Fibroblast of skin of left biceps (primary cell): ENCODE measurements at regions not wholly inside any gene's neighbourhood (a gene's known extent, or its start where the extent isn't known, plus 50 kb on each side); places are given as distances from the start of the nearest gene placed in this dataset.

Source experiments
- DNase-seq, 2 experiments: peaks; one replicate each; pipeline ENCODE4 v3.0.0-alpha.2; 2013; ENCODE audit warnings: low read depth in 2 of 2

DNA sequence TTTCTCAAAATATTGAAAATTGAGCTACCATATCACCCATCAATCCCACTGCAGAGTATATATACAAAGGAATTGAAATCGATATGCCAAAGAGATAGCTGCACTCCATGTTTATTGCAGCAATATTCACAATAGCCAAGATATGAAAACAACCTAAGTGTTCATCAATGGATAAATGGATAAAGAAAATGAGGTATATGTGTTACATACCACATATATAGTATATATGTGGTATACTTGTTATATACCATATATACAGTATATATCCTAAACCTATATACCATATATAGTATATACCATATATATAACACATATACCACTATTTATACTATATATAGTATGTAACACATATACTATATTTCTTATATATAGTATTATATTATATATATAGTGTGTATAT lies 313.3 kb downstream of the ZNF608 start:
- DNase-seq, result no peak

DNA sequence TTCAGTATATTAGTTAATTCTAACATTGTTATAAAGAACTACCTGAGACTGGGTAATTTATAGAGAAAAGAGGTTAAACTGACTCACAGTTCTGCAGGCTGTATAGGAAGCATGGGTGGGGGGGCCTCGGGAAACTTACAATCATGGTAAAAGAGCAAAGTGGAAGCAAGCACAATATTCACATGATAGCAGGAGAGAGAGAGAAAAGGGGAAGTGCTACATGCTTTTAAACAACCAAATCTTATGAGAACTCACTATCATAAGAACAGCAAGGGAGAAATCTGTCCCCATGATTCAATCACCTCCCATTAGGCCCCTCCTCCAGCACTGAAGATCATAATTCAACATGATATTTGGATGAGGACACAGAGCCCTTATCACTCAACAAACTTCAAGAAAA lies 324.9 kb downstream of the ZNF608 start:
- no peak for DNase-seq

DNA sequence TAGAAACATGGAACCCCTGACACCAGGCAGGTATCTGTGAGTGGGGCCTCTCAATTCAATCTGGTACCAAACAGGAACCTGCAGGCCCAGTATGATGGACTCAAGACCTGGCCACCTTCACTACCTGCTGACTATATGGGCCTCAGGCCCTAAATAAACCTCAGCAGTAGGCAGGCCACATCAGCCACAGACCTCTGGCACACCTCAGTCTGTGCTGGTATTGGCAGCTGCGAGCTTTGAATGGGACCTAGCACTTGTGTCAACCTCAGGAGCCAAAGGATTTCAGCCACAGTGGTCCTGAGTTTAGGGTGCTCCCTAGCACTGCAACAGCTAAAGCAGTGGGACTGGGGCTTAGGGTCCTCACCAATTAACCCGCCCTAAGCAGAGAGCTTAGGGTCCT lies 325.5 kb downstream of the ZNF608 start:
- no peak for DNase-seq

DNA sequence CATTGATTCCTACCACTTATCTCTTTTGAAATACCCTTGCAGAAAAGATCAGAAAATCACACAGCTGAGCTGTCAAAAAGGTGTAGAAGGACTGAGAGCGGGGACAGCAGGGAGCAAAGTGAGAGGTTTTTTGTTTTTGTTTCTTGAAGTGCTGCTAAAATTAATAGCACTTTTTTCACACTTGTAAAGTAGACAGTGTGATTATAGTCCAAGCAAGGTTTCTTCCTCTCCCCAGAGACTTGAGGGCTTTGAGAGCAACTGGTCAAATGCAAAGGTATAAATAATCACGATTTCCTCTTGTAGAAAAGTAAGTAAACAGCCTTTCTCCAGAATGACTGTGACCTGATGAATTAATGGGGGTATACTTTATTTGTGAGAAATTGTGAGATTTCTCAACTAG lies 326.9 kb downstream of the ZNF608 start:
- DNase-seq, result no peak

DNA sequence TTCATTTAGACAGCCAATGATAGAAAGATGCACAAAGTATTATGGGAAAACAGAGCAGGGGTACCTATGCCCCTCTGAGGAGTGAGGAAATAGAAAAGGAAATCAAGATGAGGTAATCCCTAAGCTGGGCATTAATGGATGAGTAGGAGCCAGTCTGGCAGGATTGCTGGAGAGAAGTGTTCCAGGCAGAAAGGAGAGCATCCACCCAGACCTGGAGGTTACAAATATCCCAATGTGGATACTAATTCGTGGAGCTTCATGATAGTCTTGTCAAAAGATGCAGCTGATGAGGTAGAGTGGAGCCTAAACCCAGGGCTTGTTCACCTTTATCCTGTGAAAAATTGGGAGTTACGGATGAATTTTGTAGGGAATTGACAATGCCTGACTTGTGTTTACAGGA lies 328.0 kb downstream of the ZNF608 start:
- no peak for DNase-seq

DNA sequence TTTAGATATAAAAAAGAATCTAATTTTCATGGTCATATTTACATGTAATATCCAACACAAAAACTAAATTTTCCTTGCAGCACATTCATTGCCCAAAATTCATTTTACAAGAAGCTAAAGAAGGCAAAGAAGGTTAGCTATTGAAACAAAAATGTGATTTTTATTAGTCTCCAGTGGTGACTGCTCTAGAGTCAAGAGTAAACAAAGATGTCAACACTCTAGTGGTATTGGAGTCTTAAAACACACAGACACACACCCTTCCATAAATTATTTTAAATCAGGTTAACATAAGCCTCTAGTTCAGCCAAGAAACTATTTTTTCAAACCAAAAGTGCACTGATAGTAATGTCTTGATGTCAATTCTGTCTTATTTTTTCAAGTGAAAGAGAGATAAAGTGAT lies 329.2 kb downstream of the ZNF608 start:
- no peak for DNase-seq

DNA sequence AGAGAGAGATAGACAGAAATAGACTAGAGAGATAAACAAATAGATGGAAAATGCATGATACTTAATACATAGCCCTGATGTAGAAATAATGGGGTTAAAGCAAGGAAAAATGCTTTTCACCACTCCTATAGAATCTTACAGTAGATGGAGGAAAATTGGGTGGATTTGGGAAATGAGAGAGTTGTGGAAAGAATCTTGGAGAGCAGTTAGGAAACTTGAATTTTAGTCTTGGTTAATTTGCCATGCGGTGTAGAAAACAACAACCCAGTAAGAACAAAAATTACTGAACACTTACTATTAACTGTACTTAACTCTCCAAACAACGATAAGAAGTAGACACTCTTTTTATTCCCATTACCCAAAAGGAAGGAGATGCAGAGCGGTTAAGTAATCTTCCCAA lies 329.8 kb downstream of the ZNF608 start:
- DNase-seq, result no peak

DNA sequence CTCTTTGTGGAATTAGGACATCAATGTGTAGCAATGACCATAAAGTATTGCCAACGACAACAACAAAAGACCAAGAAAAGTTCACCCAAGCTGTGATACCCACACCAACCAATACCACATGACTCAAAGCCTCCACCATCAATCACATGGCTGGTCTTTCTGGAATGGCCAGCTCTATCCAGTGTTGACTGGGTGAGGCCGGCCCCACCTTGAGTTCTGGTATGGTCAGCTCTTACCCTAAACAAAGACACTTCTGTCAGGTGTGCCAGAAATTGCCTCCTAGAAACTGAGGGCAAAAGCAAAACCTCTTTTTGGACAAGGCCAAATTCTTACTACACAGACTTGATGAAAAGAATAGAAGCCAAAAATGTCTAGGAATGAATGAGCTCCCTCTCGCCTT lies 331.5 kb downstream of the ZNF608 start:
- DNase-seq, result no peak

DNA sequence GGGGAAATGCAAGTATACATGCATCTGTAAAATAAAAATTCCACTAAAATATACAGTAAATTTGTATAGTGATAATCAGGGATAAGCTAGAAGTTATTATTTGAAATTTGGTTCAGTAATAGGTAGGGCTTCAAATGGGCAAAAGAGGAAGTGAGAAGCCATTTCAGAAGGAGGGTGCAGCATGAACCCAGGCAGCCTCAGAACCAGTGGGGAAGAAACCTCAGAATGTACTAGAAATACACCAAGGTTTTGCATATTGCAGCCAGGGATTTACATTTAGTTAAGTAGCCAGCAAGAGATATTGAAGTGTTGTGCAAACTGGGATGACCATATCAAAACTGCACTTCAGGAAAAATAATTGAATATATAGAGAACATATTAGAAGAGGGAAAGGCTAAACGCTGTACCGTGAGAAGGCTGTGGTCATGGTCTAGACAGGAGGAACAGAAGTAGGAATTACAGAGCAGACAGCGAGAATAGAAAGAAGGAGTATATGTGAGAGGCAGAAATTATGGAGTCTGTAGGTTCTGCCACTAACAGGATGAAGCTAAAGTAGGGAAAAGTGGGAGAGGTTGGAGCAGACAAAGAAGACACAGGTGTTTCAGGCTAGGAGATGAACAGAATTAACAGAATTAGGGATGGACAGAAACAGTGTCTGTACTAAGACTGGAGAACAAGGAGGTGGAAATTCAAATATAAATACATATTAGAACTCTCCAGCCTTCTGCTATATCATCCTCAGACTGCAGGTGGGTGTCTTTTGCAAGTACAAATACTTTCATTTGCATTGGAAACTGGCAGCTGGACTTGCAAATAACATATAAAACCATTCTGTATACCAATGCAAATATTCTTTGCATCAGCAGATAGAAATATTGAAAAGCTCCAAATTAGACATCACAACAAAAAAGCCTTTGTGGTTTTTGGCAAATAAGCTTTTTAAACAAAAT lies 335.6 kb downstream of the ZNF608 start:
- DNase-seq, result no peak

DNA sequence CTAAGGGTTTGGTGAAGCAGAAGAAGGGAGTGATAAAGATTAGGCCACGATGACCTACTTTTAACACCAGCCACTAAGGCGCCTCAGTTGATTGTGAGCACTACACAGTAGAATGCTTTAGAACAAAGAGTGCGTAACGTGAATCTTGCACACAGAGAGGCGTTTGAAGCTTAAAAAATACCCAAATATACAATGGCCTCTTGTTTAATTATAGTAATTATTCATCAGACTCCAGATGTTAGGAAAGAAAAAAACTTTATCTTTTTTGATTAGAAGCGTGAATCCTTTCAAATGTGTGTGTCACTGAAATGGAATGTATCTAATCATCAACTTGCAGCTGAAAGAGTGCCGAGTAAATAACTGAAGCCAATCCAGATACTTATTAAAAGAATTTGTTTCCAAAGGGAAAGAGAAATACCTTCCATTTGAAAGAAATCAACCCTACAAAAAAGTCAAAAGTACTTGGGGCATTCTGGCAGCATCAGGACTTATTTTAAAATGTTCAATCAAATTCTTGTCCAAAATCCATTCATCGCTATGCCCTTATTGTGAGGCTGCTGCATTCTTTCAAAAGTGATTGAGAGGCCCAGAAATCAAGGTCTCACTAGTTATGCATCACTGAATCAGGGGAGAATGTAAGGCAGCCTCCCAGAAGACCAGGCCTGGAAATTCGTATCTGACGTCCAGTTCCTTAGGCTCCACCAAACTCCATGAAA lies 337.5 kb downstream of the ZNF608 start:
- peak in 1 of 2 experiments; percentile 16 for DNase-seq

DNA sequence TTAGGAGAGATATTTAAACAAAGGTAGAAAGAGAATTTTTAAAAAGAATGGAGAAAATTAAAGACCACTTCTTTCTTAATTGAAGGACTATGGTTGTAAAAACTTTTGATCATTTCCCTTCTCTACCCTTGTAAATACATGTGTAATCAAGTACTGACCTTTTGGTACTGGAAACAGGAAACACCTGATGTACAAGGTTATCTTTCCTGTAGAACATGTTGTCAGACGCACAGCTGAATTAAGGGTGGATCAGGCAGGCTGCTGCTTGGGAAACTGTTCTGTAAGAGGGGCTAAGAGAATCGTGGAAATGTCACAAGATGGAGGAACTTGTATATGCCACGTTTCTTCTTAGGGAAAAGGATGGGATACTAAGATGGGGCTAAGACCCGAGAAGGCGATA lies 341.6 kb downstream of the ZNF608 start:
- no peak for DNase-seq

DNA sequence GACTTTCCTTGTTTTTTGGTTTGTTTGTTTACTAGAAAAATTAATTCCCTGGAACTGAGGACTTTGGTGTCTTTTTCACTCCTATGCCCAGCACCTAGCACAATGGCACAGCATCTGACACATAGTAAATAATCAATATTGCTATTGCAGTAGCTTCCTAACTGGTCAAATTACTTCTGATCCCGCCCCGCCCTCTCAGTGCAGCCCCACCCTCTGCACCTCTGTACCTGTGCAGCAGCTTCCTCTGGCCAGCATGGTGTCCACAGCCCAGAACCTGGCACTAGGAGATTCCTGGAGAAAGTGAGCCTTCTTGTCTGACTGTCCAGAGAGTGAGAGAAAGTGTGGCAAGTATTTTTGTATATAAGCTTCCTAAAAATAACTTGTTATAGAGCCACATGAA lies 343.2 kb downstream of the ZNF608 start:
- no peak for DNase-seq

DNA sequence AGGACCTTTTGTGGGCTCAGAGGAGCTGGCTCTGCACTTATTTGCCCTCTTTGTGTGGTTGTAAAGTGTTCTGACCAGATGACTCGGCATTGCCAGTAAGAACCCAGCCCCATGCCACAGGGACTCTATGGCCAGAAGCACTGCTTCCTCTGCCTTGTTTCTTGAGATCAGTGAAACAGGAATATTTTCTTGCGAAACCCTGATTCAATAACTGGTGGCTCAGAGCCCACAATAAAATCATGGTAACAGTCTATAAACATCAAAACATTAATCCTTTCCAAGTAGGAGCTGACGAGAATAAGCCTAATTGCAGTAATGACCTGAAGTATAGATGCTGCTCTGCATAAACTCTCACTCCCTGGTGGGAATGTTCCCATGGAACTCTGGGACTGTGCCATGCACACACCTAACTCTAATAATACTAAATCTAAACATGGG lies 344.3 kb downstream of the ZNF608 start:
- no peak for DNase-seq

DNA sequence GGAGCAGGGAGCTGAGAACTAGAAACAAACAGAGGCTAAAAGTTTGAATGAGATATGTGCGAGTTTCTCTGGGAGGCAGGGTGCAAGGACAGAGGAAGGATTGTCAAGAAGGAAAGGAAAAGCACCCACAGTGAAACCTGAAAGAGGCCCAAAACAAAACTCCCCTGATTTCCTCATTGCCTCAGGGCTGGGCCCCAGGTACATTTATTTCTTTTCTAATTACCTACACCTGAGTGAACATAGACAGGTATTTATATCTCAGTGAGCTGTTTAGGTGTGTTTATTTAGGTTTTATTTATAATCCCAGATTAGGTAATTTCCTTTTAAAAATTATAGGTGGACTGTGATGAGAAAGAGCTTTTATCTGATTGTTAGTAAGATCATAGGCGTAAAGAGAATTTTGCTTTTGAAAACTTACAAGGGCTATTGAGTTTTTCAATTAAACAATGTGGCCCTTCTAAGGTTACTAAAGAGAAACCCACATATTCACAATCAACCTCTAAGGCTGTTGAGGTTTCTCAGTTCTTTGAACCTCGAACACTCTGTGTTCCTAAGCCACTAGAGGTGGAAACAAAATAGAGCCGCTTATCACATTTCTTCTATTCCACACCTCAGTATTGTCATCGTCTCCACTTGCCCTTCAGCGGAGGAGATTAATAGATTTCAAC lies 344.8 kb downstream of the ZNF608 start:
- DNase-seq, result no peak

DNA sequence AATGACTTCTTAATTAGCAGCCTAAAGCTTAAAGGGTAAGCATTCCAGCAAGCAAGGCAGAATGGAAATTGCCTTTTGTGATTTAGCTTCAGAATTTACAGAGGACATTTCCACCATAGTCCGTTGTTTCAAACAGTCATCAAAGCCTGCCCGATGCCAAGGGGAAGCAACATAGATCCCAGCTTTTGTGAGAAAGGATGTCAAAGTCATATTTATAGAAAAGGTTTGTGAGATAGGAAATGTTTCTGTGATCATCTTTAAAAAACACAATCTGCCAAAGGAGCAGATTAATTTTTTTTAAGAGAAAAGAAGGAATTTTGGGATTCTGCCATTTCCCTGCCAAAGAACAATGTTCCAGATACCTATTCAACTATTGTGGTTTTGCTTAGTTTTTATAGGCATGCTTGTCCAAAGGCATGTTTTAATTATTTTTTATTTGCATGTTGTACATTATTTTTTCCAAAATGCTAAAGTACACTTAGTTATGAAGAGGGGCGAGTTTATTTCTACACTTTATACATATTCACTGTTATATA lies 346.9 kb downstream of the ZNF608 start:
- no peak for DNase-seq

DNA sequence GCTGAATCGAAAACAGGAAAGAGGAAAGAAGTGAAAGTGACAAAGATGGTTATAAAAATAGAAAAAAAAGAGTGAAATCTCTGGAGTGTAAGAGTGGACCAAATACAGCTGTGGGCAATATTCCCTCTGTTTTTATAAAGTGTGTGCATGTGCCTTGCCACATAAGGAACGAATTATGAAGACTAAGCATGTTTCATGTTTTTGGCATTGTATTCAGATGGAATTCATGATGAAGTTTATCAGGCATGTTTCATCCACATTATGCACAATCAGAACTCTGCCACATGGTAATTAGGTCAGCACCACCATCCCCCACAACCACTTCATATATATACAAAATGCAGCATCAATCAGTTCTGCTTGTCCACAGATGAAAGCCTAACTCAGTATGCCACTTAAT lies 348.0 kb downstream of the ZNF608 start:
- DNase-seq, result peak; percentile 82

DNA sequence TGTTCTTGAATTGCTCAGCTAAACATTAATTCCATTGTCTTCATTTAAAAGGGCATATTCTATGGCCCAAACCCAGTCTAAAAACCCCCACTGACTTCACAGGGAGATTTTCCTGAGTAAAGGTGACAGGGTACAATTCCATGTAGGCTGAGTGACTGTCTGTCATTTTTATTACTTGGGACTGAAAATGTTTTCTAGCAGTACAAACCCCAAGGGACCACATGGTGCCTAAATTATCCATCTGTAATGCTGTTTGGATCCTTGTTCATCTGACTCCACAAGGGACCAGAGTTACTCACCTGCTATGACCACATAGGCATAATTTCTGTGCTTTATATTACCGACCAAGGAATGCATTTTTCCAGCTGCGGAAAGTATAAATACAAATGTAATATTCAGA lies 349.1 kb downstream of the ZNF608 start:
- DNase-seq, result no peak

DNA sequence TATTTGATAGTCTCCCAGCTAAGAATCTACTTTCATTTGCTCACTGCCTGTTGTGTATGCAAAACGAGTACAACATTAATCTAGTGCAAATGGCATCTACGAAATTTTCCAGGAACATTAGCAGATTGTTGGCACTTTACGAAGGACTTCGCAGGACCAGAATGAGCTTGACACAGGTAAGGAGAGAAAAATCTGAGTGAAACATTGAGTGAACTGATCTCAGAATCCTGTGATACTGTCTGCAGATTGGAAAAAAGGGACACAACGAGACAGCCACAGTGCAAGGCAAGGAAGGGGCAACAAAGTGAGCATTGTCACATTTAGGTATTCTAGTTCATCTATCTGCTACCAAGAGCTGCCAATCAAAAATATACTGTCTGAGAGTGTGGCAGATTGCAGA lies 350.5 kb downstream of the ZNF608 start:
- no peak for DNase-seq

DNA sequence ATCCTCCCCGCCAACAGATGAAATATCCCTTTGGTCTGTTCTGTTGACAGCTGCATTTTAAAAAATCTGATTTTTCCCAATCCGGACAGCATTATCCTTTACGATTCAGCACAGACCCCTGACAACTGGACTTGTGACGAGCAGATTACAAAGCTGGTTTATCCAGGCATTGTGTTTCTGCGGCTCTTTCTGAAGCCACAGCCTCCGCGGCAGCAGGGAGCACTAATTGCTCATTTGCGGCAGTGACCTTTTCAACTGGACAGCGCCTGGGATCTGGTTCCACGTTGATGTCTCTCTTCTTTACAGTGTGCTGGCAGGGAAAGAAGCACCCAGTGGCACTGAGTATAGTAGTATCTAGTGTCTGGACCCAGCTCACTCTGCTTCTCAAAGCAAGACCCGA lies 351.2 kb downstream of the ZNF608 start:
- no peak for DNase-seq

DNA sequence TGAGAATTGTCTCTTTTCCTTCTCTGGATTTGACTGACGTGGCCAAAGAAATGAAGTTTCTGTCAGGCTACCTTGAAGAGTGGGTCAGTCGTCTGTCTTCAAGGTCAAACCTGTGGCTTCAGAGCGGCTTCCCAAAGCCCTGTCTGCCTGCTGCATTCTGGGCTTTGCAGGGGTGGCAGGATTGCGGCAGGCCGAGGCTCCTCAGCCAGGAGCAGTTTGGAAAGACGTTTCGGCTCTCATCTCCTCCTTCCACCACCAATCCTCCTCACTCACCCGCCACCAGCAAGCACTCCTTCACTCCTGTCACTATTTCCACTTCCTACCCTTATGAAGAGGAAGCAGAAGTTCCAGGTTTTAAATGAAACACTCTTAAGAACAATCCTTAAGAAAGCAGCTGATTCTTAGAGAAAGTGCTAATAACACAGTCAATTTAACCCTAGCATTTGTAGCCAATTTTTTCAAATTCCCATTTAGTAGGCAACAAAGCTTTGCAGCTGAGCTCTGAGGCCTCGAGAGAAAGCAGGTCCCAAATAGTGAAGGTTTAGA lies 351.7 kb downstream of the ZNF608 start:
- DNase-seq, result no peak

DNA sequence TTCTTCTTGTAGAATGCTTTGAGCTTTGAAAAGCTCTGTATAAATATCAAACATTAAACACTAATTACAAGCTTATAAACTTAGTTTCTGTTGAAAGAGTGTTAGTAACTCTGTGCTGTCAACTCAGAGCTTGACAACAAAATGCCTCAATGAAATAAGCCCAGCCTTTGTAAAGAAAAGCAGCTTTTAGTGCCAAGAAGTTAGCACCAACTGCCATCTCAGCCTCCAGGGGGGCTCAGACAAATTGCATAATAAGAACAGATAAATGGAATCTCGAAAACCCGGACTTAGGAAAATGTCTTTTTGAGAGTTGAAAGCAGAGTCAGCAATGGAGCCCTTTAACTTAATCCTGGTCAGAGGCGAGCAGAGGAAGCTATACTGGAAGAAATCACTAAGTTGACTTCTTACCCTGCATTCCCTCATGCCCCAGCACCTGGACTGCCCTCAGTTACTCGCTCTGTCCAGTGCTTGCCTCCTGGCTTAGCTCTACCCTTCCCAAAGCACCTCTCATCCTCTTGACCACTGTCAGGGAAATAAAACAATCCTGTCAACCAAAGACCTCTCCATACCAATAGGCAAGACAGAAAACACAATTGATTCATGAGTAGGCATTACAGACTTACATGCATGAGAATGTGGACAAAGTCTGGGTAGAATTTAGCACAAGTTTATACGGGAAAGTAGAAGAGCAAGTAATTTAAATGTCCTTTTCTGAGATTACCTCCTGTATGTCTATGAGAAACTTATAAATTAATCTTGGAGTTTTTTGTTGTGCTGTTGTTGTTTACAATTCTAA lies 352.7 kb downstream of the ZNF608 start:
- no peak for DNase-seq
